Spinal cord (tissue), 9 donors: ENCODE measurements at regions not wholly inside any gene's neighbourhood (a gene's known extent, or its start where the extent isn't known, plus 50 kb on each side); places are given as distances from the start of the nearest gene placed in this dataset.
A peak's percentile ranks its signal among the peaks of the same experiment; 100 is the strongest.

Experiments used
- DNase-seq, 6 donors: peaks; one replicate each; pipeline versions ENCODE4 v3.0.0 to v3.0.0-alpha.2; 2013 to 2015; ENCODE audit warnings: low spot score in 6 of 6, low read depth in 4 of 6
- H3K27ac ChIP-seq: one replicate; pipeline ENCODE4 v1.5.1; 2013; ENCODE audit warnings: low read depth, low read length, control low read depth
- H3K27me3 ChIP-seq: one replicate; pipeline ENCODE4 v1.6.1; 2013; ENCODE audit warnings: low read length; ENCODE audit not compliant: control insufficient read depth, insufficient read depth
- H3K36me3 ChIP-seq: one replicate; pipeline ENCODE4 v1.6.1; 2013; ENCODE audit warnings: low read length; ENCODE audit not compliant: control insufficient read depth, insufficient read depth
- H3K4me1 ChIP-seq: one replicate; pipeline ENCODE4 v1.6.1; 2013; ENCODE audit warnings: low read length; ENCODE audit not compliant: control insufficient read depth, insufficient read depth
- H3K4me3 ChIP-seq: one replicate; pipeline ENCODE4 v1.5.1; 2013; ENCODE audit warnings: low read depth, low read length, control low read depth
- H3K9me3 ChIP-seq: one replicate; pipeline ENCODE4 v1.6.1; 2013; ENCODE audit warnings: low read length; ENCODE audit not compliant: control insufficient read depth, insufficient read depth
- WGBS: methylation state at CpG from one replicate; pipeline ENCODE4 v1.1.5; 2013; ENCODE audit warnings: missing lambda C conversion rate; ENCODE audit not compliant: insufficient coverage; 5-methylcytosine and 5-hydroxymethylcytosine counted together
- donor health status: healthy.

GRCh38 chr18:5728531-5728930 lies 166.8 kb downstream of the TMEM200C start:
- 34% methylated on average over 3 of the region's 5 CpGs for WGBS
- no peaks in the 10 kb centered on the region for H3K9me3 ChIP-seq
- no peak overlapping the region for H3K27ac ChIP-seq
- H3K36me3 ChIP-seq, result no peaks in the 10 kb centered on the region
- no peaks in the 10 kb centered on the region for H3K4me1 ChIP-seq
- no peaks in the 10 kb centered on the region for H3K27me3 ChIP-seq
- no peak overlapping the region for H3K4me3 ChIP-seq
- DNase-seq, result peak in 2 of 6 donors; percentile 60 to 79

GRCh38 chr18:5726011-5726410 lies 169.3 kb downstream of the TMEM200C start:
- peak in 1 of 6 donors; percentile 43 for DNase-seq
- no peaks in the 10 kb centered on the region for H3K27me3 ChIP-seq
- no peaks in the 10 kb centered on the region for H3K9me3 ChIP-seq
- no peaks in the 10 kb centered on the region for H3K36me3 ChIP-seq
- no peak overlapping the region for H3K27ac ChIP-seq
- no peaks in the 10 kb centered on the region for H3K4me1 ChIP-seq
- H3K4me3 ChIP-seq, result no peak overlapping the region

GRCh38 chr18:5721924-5722323 lies 173.4 kb downstream of the TMEM200C start:
- no peak overlapping the region for H3K4me3 ChIP-seq
- H3K4me1 ChIP-seq, result no peaks in the 10 kb centered on the region
- H3K9me3 ChIP-seq, result no peaks in the 10 kb centered on the region
- H3K27ac ChIP-seq, result no peak overlapping the region
- no peaks in the 10 kb centered on the region for H3K36me3 ChIP-seq
- no peaks in the 10 kb centered on the region for H3K27me3 ChIP-seq
- 93% methylated on average over 10 of the region's 10 CpGs for WGBS
- DNase-seq, result no peak

- H3K27me3 ChIP-seq, result no peaks in the 10 kb centered on the region
- H3K27ac ChIP-seq, result no peak overlapping the region
- 77% methylated on average over 9 of the region's 9 CpGs for WGBS
- DNase-seq, result peak in 1 of 6 donors; percentile 34
- H3K9me3 ChIP-seq, result no peaks in the 10 kb centered on the region
- no peak overlapping the region for H3K4me3 ChIP-seq
- H3K36me3 ChIP-seq, result no peaks in the 10 kb centered on the region
- no peaks in the 10 kb centered on the region for H3K4me1 ChIP-seq
These were observed 175.2 kb downstream of the TMEM200C start for GRCh38 chr18:5720132-5720531.

DNA sequence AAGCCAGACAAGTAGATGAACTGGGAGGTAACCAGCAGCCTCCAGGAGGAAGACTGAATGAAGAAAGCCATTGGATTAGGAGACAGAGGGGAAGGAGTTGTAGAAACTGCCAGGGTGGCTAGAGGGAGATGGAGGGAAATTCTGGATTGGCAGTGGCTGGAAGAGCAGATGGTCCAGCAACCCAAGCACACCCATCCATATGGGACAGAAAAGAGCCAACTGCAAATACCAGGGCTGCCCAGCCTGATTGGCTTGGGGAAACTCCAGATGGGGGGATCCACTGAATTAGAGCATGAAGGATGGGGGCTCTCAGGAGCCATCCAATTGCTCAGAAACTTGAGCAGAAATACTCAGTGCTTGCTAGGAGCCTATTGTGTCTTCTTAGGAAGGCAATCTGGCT lies 173.5 kb upstream of the EPB41L3 start:
- no peaks in the 10 kb centered on the region for H3K9me3 ChIP-seq
- no peak overlapping the region for H3K4me3 ChIP-seq
- no peaks in the 10 kb centered on the region for H3K36me3 ChIP-seq
- H3K27ac ChIP-seq, result no peak overlapping the region
- H3K27me3 ChIP-seq, result no peaks in the 10 kb centered on the region
- no peaks in the 10 kb centered on the region for H3K4me1 ChIP-seq
- DNase-seq, result peak in 1 of 6 donors; percentile 73

DNA sequence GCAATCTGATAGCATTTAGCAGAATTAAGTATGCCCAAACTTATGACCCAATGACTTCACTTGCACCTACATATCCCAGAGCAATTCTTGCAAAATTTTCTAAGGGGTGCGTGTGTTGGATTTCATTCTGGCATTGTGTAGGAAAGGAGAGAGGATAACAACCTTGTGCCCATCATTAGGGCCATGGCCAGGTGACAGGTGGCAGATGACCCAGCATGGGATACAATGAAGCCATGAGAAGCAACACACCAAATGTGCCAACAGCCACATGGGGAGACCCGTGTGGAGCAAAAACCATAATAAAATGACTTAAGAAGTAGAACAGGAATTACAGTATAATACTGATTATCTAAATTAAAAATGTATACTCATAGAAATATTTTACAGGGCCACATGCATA lies 166.9 kb upstream of the EPB41L3 start:
- no peaks in the 10 kb centered on the region for H3K27me3 ChIP-seq
- H3K4me1 ChIP-seq, result no peaks in the 10 kb centered on the region
- no CpG with 5 or more reads among the region's 2 CpGs for WGBS
- H3K9me3 ChIP-seq, result no peaks in the 10 kb centered on the region
- H3K36me3 ChIP-seq, result no peaks in the 10 kb centered on the region
- no peak overlapping the region for H3K4me3 ChIP-seq
- no peak overlapping the region for H3K27ac ChIP-seq
- no peak for DNase-seq

DNA sequence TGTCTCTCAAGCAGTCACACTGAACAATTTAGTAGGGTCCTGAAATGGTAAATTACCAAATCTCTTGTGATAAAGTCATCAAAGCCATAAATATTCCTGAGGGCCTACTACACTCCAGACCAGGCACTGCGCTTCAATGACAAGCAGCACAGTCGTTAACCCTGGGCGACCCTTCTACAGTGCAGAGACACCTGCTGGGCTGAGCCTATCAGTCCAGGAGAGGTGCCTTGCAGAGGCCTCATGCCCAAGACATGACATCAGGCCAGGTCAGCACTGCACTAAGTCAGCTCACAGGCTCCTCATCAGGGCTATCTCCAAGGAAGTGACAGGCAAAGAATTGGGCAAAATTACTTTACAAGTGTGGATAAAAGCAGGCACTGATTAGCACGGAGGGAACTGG lies 166.4 kb upstream of the EPB41L3 start:
- Histone ChIP-seq H3K9me3 (no peaks in the 10 kb centered on the region), H3K4me1 (no peaks in the 10 kb centered on the region), H3K27me3 (no peaks in the 10 kb centered on the region), H3K36me3 (no peaks in the 10 kb centered on the region), H3K4me3 (no peak overlapping the region), H3K27ac (no peak overlapping the region)
- no peak for DNase-seq
- 88% methylated on average over 3 of the region's 4 CpGs for WGBS

- DNase-seq, result no peak
- Histone ChIP-seq H3K4me1 (no peaks in the 10 kb centered on the region), H3K9me3 (no peaks in the 10 kb centered on the region), H3K27ac (no peak overlapping the region), H3K4me3 (no peak overlapping the region), H3K27me3 (no peaks in the 10 kb centered on the region), H3K36me3 (no peaks in the 10 kb centered on the region)
- 90% methylated on average over 2 of the region's 8 CpGs for WGBS
These were observed 165.8 kb upstream of the EPB41L3 start for GRCh38 chr18:5709476-5710095.

DNA sequence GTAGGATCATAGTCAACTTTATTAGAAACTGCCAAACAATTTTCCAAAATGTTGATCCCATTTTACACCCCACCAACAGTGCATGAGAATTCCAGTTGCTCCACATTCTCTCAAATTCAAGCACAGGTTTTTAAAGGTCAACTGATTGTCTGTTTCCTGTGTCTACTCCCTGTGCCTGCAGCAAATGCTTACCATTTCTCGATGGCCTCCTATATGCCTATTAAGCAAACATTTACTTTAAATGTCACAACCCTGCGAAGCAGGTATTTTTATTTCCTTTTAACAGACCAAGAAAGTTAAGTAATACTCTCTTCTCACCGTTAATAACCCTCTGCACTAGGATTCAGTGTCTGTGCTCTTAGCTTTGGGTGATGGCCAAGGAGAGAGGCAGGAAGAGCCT lies 163.8 kb upstream of the EPB41L3 start:
- Histone ChIP-seq H3K4me3 (no peak overlapping the region), H3K9me3 (no peaks in the 10 kb centered on the region), H3K4me1 (no peaks in the 10 kb centered on the region), H3K27me3 (no peaks in the 10 kb centered on the region), H3K27ac (no peak overlapping the region), H3K36me3 (no peaks in the 10 kb centered on the region)
- 86% methylated on average over 1 of the region's 3 CpGs for WGBS
- DNase-seq, result no peak

GRCh38 chr18:5705393-5705792 lies 161.6 kb upstream of the EPB41L3 start:
- WGBS, result 95% methylated on average over 5 of the region's 5 CpGs

More at GRCh38 chr18:5705393-5705792, 161.6 kb upstream of the EPB41L3 start:
- no peak for DNase-seq
- Histone ChIP-seq H3K27me3 (no peaks in the 10 kb centered on the region), H3K9me3 (no peaks in the 10 kb centered on the region), H3K27ac (no peak overlapping the region), H3K4me3 (no peak overlapping the region), H3K36me3 (no peaks in the 10 kb centered on the region), H3K4me1 (no peaks in the 10 kb centered on the region)
